WTC11 (cell line): ENCODE measurements at regions not wholly inside any gene's neighbourhood (a gene's known extent, or its start where the extent isn't known, plus 50 kb on each side); places are given as distances from the start of the nearest gene placed in this dataset.

Experiments used
- ATAC-seq: fragments of 200-7000 bp; cut with Tn5 transposase; 2 replicates; pipeline ENCODE4 v1.10.0; 2021; ENCODE audit warnings: mild to moderate bottlenecking, moderate library complexity
- CTCF ChIA-PET: fragments of 300-600 bp; sonication (Branson Sonifier 250); formaldehyde crosslinking; loops from one replicate; lab custom pipeline; 2021; ENCODE audit warnings: antibody characterized with exemption; lab: Charles Lee
- POLR2A ChIA-PET: fragments of 350-600 bp; sonication (Branson Sonifier 250); formaldehyde crosslinking; loops from one replicate; lab custom pipeline; 2021; ENCODE audit warnings: antibody characterized with exemption; lab: Charles Lee
- DNase-seq: peaks from one replicate; pipeline ENCODE4 v3.0.0; 2021; ENCODE audit warnings: low spot score
- H3K27ac Mint-ChIP-seq: 2 replicates; pipeline ENCODE4 v1.8.0; 2021; ENCODE audit warnings: mixed read lengths
- H3K27me3 Mint-ChIP-seq: 2 replicates; pipeline ENCODE4 v1.8.0; 2021; ENCODE audit warnings: low read depth, mild to moderate bottlenecking, moderate library complexity, mixed read lengths
- H3K36me3 Mint-ChIP-seq: 2 replicates; pipeline ENCODE4 v1.8.0; 2021; ENCODE audit warnings: mixed read lengths
- H3K4me1 Mint-ChIP-seq: 2 replicates; pipeline ENCODE4 v1.8.0; 2022; ENCODE audit warnings: mixed read lengths
- H3K4me3 Mint-ChIP-seq: 2 replicates; pipeline ENCODE4 v1.8.0; 2021; ENCODE audit warnings: mild to moderate bottlenecking, moderate library complexity, mixed read lengths
- H3K9me3 Mint-ChIP-seq: 2 replicates; pipeline ENCODE4 v1.8.0; 2021; ENCODE audit warnings: mixed read lengths
- ATF1 ChIP-seq: sonication (generic); formaldehyde crosslinking; IDR thresholded peaks from 2 replicates; pipeline ENCODE4 v1.8.1; 2023; ENCODE audit warnings: mild to moderate bottlenecking, moderate library complexity, missing genetic modification reagents
- HMGA2 ChIP-seq: fragments of 250-450 bp; sonication (Bioruptor Pico); IDR thresholded peaks from 2 replicates; pipeline ENCODE4 v1.4.0; 2021; ENCODE audit warnings: mild to moderate bottlenecking, moderate library complexity
- JUN ChIP-seq: sonication (generic); formaldehyde crosslinking; IDR thresholded peaks from 2 replicates; pipeline ENCODE4 v1.8.0; 2023; ENCODE audit warnings: mild to moderate bottlenecking, missing genetic modification reagents
- MYBL2 ChIP-seq: sonication (generic); formaldehyde crosslinking; IDR thresholded peaks from 2 replicates; pipeline ENCODE4 v1.8.1; 2023; ENCODE audit warnings: mild to moderate bottlenecking, moderate library complexity, missing genetic modification reagents
- NFE2L1 ChIP-seq: sonication (generic); formaldehyde crosslinking; IDR thresholded peaks from 2 replicates; pipeline ENCODE4 v1.8.1; 2023; ENCODE audit warnings: missing genetic modification reagents
- NFYB ChIP-seq: sonication (generic); formaldehyde crosslinking; conservative IDR thresholded peaks from 2 replicates; pipeline ENCODE4 v1.8.0; 2022; ENCODE audit warnings: low read depth, missing genetic modification reagents
- SOX15 ChIP-seq: fragments of 250-450 bp; sonication (Bioruptor Pico); IDR thresholded peaks from 2 replicates; pipeline ENCODE4 v1.9.0; 2021; ENCODE audit warnings: mild to moderate bottlenecking
- SP1 ChIP-seq: sonication (generic); formaldehyde crosslinking; conservative IDR thresholded peaks from 2 replicates; pipeline ENCODE4 v1.8.1; 2022; ENCODE audit warnings: missing genetic modification reagents
- TEAD1 ChIP-seq: sonication (generic); formaldehyde crosslinking; IDR thresholded peaks from 2 replicates; pipeline ENCODE4 v1.8.0; 2022; ENCODE audit warnings: mild to moderate bottlenecking, missing genetic modification reagents
- TEAD4 ChIP-seq: sonication (generic); formaldehyde crosslinking; IDR thresholded peaks from 2 replicates; pipeline ENCODE4 v1.8.0; 2022; ENCODE audit warnings: mild to moderate bottlenecking, missing genetic modification reagents
- TP53 ChIP-seq: sonication (generic); formaldehyde crosslinking; IDR thresholded peaks from 2 replicates; pipeline ENCODE4 v1.8.1; 2023; ENCODE audit warnings: mild to moderate bottlenecking, missing genetic modification reagents
- ZNF263 ChIP-seq: sonication (generic); formaldehyde crosslinking; IDR thresholded peaks from 2 replicates; pipeline ENCODE4 v1.8.1; 2022; ENCODE audit warnings: low read depth, mild to moderate bottlenecking, moderate library complexity, missing genetic modification reagents
- ZNF396 ChIP-seq: fragments of 250-450 bp; sonication (Bioruptor Pico); IDR thresholded peaks from 2 replicates; pipeline ENCODE4 v1.8.0; 2021; ENCODE audit warnings: mild to moderate bottlenecking, moderate library complexity, borderline replicate concordance
- ZNF671 ChIP-seq: fragments of 250-450 bp; sonication (Bioruptor Pico); IDR thresholded peaks from 2 replicates; pipeline ENCODE4 v1.8.0; 2021; ENCODE audit warnings: mild to moderate bottlenecking
- TF ChIP-seq, protein P1 (sequence below): sonication (generic); formaldehyde crosslinking; IDR thresholded peaks from 2 replicates; pipeline ENCODE4 v1.8.1; 2022; ENCODE audit warnings: mild to moderate bottlenecking, moderate library complexity, missing genetic modification reagents
- TF ChIP-seq, protein P2 (sequence below): sonication (generic); formaldehyde crosslinking; IDR thresholded peaks from 2 replicates; pipeline ENCODE4 v1.8.1; 2022; ENCODE audit warnings: mild to moderate bottlenecking, missing genetic modification reagents, moderate library complexity, borderline replicate concordance
- TF ChIP-seq, protein P3 (sequence below): sonication (generic); formaldehyde crosslinking; IDR thresholded peaks from 2 replicates; pipeline ENCODE4 v1.8.1; 2023; ENCODE audit warnings: mild to moderate bottlenecking, missing genetic modification reagents
- TF ChIP-seq, protein P4 (sequence below): sonication (generic); formaldehyde crosslinking; IDR thresholded peaks from 2 replicates; pipeline ENCODE4 v1.8.0; 2022; ENCODE audit warnings: missing genetic modification reagents

DNA sequence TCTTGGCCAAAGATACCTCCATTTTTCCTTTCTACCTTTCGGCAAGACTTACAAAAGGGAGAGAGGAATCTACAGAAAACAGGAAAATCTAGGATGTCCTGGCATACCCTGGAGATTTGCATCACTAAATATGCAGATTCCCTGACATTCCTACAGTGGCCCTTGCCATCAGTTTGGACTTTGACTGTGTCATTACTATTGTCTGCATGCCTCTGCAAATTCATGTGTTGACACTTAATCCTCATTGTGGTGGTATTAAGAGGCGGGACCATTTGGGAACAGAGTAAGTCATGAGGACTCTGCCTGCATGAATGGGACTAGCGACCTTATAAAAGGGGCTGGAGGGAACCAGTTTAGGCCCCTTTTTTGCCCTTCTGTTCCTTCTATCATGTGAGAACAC lies 50.5 kb upstream of the DTNBP1 start:
- peaks cover 11% of the 10 kb centered on the region for H3K36me3 Mint-ChIP-seq
- no peaks in the 10 kb centered on the region; the same call in 1 of the 2 replicates for H3K27me3 Mint-ChIP-seq
- DNase-seq: no peak
- no peak overlapping the region for H3K4me3 Mint-ChIP-seq
- peaks cover 4% of the 10 kb centered on the region; the same call in 1 of the 2 replicates for H3K4me1 Mint-ChIP-seq
- TF ChIP-seq HMGA2 (CRISPR knock-in tag): no peak
- TF ChIP-seq, all 79 proteins: peak for 0
- ChIA-PET POLR2A (no interaction called here), CTCF (no interaction called here)
- peak; percentile 74 for ATAC-seq
- no peak overlapping the region for H3K27ac Mint-ChIP-seq
- peaks cover 44% of the 10 kb centered on the region for H3K9me3 Mint-ChIP-seq

DNA sequence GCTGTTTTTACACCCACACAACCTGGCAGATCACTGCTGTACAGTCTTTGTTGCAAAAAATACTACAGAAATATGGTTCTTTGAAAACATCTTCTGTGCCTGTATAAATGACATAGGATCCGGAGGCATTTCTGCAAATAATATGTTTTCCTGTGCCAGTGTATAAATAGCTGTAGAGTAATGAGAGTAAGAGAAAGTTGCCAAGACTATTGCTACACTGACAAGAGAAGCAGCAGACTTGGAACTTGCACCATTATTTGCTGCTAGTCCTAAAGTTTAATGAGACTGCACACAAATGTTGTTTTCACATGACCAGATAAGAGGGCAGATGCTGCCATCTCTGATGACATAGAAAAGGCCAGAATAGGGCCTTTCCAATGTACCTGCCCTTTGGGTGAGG lies 50.0 kb upstream of the DTNBP1 start:
- ChIA-PET CTCF (no interaction called here), POLR2A (no interaction called here)
- peaks cover 11% of the 10 kb centered on the region for H3K36me3 Mint-ChIP-seq

More for the DNA sequence above, 50.0 kb upstream of the DTNBP1 start:
- no peak for DNase-seq
- Mint-ChIP-seq H3K4me3 (no peak overlapping the region), H3K27me3 (no peaks in the 10 kb centered on the region; the same call in 1 of the 2 replicates), H3K9me3 (peaks cover 44% of the 10 kb centered on the region), H3K27ac (no peak overlapping the region), H3K4me1 (peaks cover 4% of the 10 kb centered on the region; the same call in 1 of the 2 replicates)
- TF ChIP-seq HMGA2 (CRISPR knock-in tag): no peak
- TF ChIP-seq TP53 (CRISPR knock-in tag): no peak
- no peak for TF ChIP-seq NFE2L1 (CRISPR knock-in tag)
- TF ChIP-seq TEAD4 (CRISPR knock-in tag): no peak
- TF ChIP-seq, protein P1, sequence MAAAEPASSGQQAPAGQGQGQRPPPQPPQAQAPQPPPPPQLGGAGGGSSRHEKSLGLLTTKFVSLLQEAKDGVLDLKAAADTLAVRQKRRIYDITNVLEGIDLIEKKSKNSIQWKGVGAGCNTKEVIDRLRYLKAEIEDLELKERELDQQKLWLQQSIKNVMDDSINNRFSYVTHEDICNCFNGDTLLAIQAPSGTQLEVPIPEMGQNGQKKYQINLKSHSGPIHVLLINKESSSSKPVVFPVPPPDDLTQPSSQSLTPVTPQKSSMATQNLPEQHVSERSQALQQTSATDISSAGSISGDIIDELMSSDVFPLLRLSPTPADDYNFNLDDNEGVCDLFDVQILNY (CRISPR knock-in tag): no peak
- no peak for TF ChIP-seq NFYB (CRISPR knock-in tag)
- TF ChIP-seq ZNF263: no peak
- TF ChIP-seq, protein P2, sequence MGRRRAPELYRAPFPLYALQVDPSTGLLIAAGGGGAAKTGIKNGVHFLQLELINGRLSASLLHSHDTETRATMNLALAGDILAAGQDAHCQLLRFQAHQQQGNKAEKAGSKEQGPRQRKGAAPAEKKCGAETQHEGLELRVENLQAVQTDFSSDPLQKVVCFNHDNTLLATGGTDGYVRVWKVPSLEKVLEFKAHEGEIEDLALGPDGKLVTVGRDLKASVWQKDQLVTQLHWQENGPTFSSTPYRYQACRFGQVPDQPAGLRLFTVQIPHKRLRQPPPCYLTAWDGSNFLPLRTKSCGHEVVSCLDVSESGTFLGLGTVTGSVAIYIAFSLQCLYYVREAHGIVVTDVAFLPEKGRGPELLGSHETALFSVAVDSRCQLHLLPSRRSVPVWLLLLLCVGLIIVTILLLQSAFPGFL: no peak
- no peak for TF ChIP-seq SP1
- TF ChIP-seq, protein P3, sequence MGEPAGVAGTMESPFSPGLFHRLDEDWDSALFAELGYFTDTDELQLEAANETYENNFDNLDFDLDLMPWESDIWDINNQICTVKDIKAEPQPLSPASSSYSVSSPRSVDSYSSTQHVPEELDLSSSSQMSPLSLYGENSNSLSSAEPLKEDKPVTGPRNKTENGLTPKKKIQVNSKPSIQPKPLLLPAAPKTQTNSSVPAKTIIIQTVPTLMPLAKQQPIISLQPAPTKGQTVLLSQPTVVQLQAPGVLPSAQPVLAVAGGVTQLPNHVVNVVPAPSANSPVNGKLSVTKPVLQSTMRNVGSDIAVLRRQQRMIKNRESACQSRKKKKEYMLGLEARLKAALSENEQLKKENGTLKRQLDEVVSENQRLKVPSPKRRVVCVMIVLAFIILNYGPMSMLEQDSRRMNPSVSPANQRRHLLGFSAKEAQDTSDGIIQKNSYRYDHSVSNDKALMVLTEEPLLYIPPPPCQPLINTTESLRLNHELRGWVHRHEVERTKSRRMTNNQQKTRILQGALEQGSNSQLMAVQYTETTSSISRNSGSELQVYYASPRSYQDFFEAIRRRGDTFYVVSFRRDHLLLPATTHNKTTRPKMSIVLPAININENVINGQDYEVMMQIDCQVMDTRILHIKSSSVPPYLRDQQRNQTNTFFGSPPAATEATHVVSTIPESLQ (CRISPR knock-in tag): no peak
- TF ChIP-seq ATF1: no peak
- no peak for TF ChIP-seq ZNF396 (CRISPR knock-in tag)
- TF ChIP-seq MYBL2: no peak
- TF ChIP-seq JUN (CRISPR knock-in tag): no peak
- TF ChIP-seq SOX15: no peak
- TF ChIP-seq TEAD1 (CRISPR knock-in tag): no peak
- no peak for TF ChIP-seq ZNF671
- TF ChIP-seq, protein P4, sequence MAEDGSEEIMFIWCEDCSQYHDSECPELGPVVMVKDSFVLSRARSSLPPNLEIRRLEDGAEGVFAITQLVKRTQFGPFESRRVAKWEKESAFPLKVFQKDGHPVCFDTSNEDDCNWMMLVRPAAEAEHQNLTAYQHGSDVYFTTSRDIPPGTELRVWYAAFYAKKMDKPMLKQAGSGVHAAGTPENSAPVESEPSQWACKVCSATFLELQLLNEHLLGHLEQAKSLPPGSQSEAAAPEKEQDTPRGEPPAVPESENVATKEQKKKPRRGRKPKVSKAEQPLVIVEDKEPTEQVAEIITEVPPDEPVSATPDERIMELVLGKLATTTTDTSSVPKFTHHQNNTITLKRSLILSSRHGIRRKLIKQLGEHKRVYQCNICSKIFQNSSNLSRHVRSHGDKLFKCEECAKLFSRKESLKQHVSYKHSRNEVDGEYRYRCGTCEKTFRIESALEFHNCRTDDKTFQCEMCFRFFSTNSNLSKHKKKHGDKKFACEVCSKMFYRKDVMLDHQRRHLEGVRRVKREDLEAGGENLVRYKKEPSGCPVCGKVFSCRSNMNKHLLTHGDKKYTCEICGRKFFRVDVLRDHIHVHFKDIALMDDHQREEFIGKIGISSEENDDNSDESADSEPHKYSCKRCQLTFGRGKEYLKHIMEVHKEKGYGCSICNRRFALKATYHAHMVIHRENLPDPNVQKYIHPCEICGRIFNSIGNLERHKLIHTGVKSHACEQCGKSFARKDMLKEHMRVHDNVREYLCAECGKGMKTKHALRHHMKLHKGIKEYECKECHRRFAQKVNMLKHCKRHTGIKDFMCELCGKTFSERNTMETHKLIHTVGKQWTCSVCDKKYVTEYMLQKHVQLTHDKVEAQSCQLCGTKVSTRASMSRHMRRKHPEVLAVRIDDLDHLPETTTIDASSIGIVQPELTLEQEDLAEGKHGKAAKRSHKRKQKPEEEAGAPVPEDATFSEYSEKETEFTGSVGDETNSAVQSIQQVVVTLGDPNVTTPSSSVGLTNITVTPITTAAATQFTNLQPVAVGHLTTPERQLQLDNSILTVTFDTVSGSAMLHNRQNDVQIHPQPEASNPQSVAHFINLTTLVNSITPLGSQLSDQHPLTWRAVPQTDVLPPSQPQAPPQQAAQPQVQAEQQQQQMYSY (CRISPR knock-in tag): no peak
- no peak for ATAC-seq
